Naive thymus-derived CD4-positive, alpha-beta T cell (primary cell): ENCODE measurements at regions not wholly inside any gene's neighbourhood (a gene's known extent, or its start where the extent isn't known, plus 50 kb on each side); places are given as distances from the start of the nearest gene placed in this dataset.

Experiments
- ATAC-seq: fragments of 150-1000 bp; cut with Tn5 transposase; 2 replicates; pipeline ENCODE4 v1.10.0; 2021; ENCODE audit warnings: mild to moderate bottlenecking, moderate library complexity
- CTCF ChIA-PET: fragments of 350-600 bp; sonication (Branson Sonifier 250); formaldehyde crosslinking; loops from one replicate; lab custom pipeline; 2021; ENCODE audit warnings: antibody characterized with exemption; lab: Charles Lee
- POLR2A ChIA-PET: fragments of 350-600 bp; sonication (Branson Sonifier 250); formaldehyde crosslinking; loops from one replicate; lab custom pipeline; 2021; ENCODE audit warnings: antibody characterized with exemption, inconsistent platforms; lab: Charles Lee
- DNase-seq, 9 donors: peaks; one replicate each; pipeline versions ENCODE4 v3.0.0 to v3.0.0-alpha.2; 2020 to 2022; ENCODE audit warnings: mixed read lengths in 1 of 9
- H3K27ac ChIP-seq: one replicate; pipeline ENCODE4 v1.7.0; 2013; ENCODE audit warnings: mild to moderate bottlenecking, low read depth, low read length, moderate library complexity
- H3K27me3 ChIP-seq, 2 donors: one replicate each; pipeline ENCODE4 v1.7.0; 2013; ENCODE audit warnings: low read length in 2 of 2, mild to moderate bottlenecking in 2 of 2, moderate library complexity in 2 of 2; ENCODE audit not compliant: control insufficient read depth in 2 of 2, insufficient read depth in 2 of 2
- H3K36me3 ChIP-seq, 3 experiments: 1 replicate in 2 of 3; 2 replicates in 1 of 3; pipeline ENCODE4 v1.7.0; 2013; ENCODE audit warnings: low read length in 3 of 3, mild to moderate bottlenecking in 3 of 3, moderate library complexity in 1 of 3; ENCODE audit not compliant: insufficient read depth in 3 of 3, control insufficient read depth in 2 of 3
- H3K4me1 ChIP-seq, 2 donors: one replicate each; pipeline ENCODE4 v1.7.0; 2013; ENCODE audit warnings: low read length in 2 of 2, mild to moderate bottlenecking in 2 of 2, moderate library complexity in 1 of 2; ENCODE audit not compliant: control insufficient read depth in 2 of 2, insufficient read depth in 2 of 2
- H3K4me3 ChIP-seq: 2 replicates; pipeline ENCODE4 v1.7.0; 2013; ENCODE audit warnings: mild to moderate bottlenecking, low read length
- H3K9me3 ChIP-seq, 3 experiments: 1 replicate in 2 of 3; 2 replicates in 1 of 3; pipeline ENCODE4 v1.7.0; 2013; ENCODE audit warnings: low read length in 3 of 3; ENCODE audit not compliant: control insufficient read depth in 2 of 3
- H3K27ac Mint-ChIP-seq, 9 donors: one replicate each; pipeline ENCODE4 v1.8.0; 2020 to 2022; ENCODE audit warnings: mixed read lengths in 9 of 9, mild to moderate bottlenecking in 8 of 9, moderate library complexity in 5 of 9, inconsistent platforms in 2 of 9
- H3K27me3 Mint-ChIP-seq, 5 donors: one replicate each; pipeline ENCODE4 v1.8.0; 2021 to 2022; ENCODE audit warnings: mixed read lengths in 5 of 5, mild to moderate bottlenecking in 1 of 5
- H3K36me3 Mint-ChIP-seq, 5 donors: one replicate each; pipeline ENCODE4 v1.8.0; 2020 to 2022; ENCODE audit warnings: mixed read lengths in 5 of 5, mild to moderate bottlenecking in 3 of 5, inconsistent platforms in 1 of 5
- H3K4me1 Mint-ChIP-seq, 7 donors: one replicate each; pipeline ENCODE4 v1.8.0; 2020 to 2022; ENCODE audit warnings: mixed read lengths in 7 of 7, mild to moderate bottlenecking in 3 of 7, inconsistent platforms in 1 of 7
- H3K4me3 Mint-ChIP-seq, 10 donors: one replicate each; pipeline ENCODE4 v1.8.0; 2020 to 2022; ENCODE audit warnings: mild to moderate bottlenecking in 10 of 10, mixed read lengths in 10 of 10, moderate library complexity in 6 of 10, inconsistent platforms in 2 of 10
- H3K9me3 Mint-ChIP-seq, 11 donors: one replicate each; pipeline ENCODE4 v1.8.0; 2020 to 2022; ENCODE audit warnings: mixed read lengths in 11 of 11, mild to moderate bottlenecking in 4 of 11, inconsistent platforms in 1 of 11, moderate library complexity in 1 of 11
- intact Hi-C, 2 donors: fragments of 100-400 bp; cut with micrococcal nuclease; formaldehyde crosslinking; loops; one replicate each; pipeline ENCODE4 v1.15.1; 2023

DNA sequence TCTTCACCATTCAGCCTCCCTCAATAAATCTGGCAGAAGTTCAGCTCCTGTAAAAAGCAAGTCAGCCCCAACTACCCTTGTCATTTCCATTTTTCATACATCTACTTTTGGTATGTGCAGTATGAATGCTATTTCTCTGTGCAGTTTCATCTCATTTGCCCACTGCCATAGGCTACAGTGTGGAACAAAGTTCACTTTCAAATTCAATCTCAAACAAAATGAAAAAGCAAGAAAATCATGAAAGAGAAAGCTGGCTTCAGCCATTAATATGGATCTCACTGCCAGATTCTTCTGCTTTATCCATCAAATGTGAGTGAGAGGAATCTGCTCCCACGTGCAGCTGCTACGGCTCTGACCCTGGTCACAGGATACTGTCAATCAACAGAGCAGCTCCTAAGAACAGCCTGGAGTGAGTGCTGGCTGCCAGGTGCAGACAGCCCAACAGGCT, 494.2 kb downstream of the ZNF608 start:
- Mint-ChIP-seq H3K4me1 (no peaks in the 10 kb centered on the region), H3K9me3 (peaks cover 0 to 13% (median 7%) of the 10 kb centered on the region in 11 donors), H3K27ac (no peak overlapping the region), H3K4me3 (no peak overlapping the region), H3K27me3 (no peaks in the 10 kb centered on the region), H3K36me3 (no peaks in the 10 kb centered on the region)
- ChIA-PET CTCF (no interaction called here), POLR2A (no interaction called here)
- DNase-seq (no peak), ATAC-seq (no peak)
- H3K9me3 ChIP-seq, result no peaks in the 10 kb centered on the region
- no peak overlapping the region for H3K27ac ChIP-seq
- no peaks in the 10 kb centered on the region for H3K36me3 ChIP-seq
- H3K27me3 ChIP-seq, result no peaks in the 10 kb centered on the region
- no peaks in the 10 kb centered on the region for H3K4me1 ChIP-seq
- no peak overlapping the region for H3K4me3 ChIP-seq
- intact Hi-C loops, result no loop called here

DNA sequence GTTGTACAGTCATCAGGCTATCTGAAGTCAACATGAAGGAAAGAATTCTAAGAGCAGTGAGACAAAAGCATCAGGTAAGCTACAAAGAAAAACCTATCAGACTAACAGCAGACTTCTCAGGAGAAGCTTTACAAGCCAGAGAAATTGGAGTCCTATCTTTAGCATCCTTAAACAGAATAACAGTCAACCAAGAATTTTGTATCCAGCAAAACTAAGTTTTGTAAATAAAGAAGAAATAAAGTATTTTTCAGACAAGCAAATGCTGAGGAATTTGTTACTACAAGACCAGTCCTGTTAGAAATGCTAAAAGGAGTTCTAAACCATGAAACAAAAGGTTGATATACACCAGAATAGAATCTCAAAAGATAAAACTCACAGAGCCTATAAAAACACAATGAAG, 501.2 kb downstream of the ZNF608 start:
- ChIA-PET CTCF (no interaction called here), POLR2A (no interaction called here)
- no peaks in the 10 kb centered on the region for H3K4me1 ChIP-seq
- intact Hi-C loops, result no loop called here
- peaks cover 0 to 3% (median 0%) of the 10 kb centered on the region in 5 donors for H3K36me3 Mint-ChIP-seq
- no peak overlapping the region for H3K27ac Mint-ChIP-seq
- H3K27me3 ChIP-seq, result no peaks in the 10 kb centered on the region
- H3K36me3 ChIP-seq, result no peaks in the 10 kb centered on the region
- H3K9me3 ChIP-seq, result no peaks in the 10 kb centered on the region
- H3K9me3 Mint-ChIP-seq, result peaks cover 5 to 45% (median 14%) of the 10 kb centered on the region in 11 donors
- H3K4me3 ChIP-seq, result no peak overlapping the region
- DNase-seq (no peak), ATAC-seq (no peak)
- H3K27ac ChIP-seq, result no peak overlapping the region
- no peak overlapping the region for H3K4me3 Mint-ChIP-seq
- no peaks in the 10 kb centered on the region for H3K27me3 Mint-ChIP-seq
- no peaks in the 10 kb centered on the region for H3K4me1 Mint-ChIP-seq

DNA sequence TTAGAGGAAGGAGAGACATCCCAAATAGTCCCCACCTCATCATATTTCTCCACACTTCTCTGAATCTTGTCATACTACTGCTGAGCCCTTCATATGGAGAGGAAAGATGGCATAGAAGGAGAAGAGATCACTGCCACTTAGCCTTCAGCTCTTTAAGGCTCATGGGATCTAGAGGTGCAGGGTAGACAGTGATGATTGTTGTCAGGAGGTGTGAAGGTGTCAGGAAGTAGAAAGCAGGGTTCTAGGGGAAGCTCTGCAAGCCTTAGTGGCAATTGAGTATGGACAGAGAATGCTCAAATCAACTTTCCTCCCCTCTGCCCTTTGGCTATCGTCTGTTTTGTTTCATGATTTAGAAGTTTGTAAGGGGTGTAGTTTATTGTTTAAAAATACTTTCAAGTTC, 505.7 kb downstream of the ZNF608 start:
- Histone ChIP-seq H3K4me3 (no peak overlapping the region), H3K27me3 (no peaks in the 10 kb centered on the region), H3K27ac (no peak overlapping the region), H3K9me3 (no peaks in the 10 kb centered on the region), H3K4me1 (no peaks in the 10 kb centered on the region), H3K36me3 (no peaks in the 10 kb centered on the region)
- H3K27ac Mint-ChIP-seq, result no peak overlapping the region
- H3K27me3 Mint-ChIP-seq, result no peaks in the 10 kb centered on the region
- intact Hi-C loops, result no loop called here
- ChIA-PET CTCF (no interaction called here), POLR2A (no interaction called here)
- DNase-seq, result no peak
- H3K9me3 Mint-ChIP-seq, result peaks cover 4 to 31% (median 12%) of the 10 kb centered on the region in 11 donors
- no peaks in the 10 kb centered on the region for H3K4me1 Mint-ChIP-seq
- peaks cover 0 to 3% (median 0%) of the 10 kb centered on the region in 5 donors for H3K36me3 Mint-ChIP-seq
- no peak overlapping the region for H3K4me3 Mint-ChIP-seq
- ATAC-seq, result no peak

DNA sequence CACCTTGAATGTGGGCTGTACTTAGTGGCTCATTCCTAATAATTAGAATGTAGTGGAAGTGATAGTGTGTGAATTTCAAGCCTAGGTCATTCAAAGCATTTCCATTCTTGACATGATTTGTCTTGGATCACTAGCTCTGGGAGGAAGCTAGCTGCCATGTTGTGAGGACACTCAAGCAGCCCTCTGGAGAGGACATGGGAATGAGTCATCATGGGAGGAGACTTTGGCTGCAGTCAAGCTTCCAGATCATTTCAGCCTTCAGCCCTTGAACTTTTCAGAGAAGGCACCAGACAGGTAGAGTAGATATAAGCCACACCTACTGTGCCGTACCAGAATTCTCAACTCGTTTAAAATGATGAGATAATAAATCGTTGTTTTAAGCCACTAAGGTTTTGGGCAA, 506.9 kb downstream of the ZNF608 start:
- H3K9me3 ChIP-seq, result no peaks in the 10 kb centered on the region
- no peaks in the 10 kb centered on the region for H3K4me1 ChIP-seq
- Mint-ChIP-seq H3K27me3 (no peaks in the 10 kb centered on the region), H3K9me3 (peaks cover 3 to 23% (median 7%) of the 10 kb centered on the region in 11 donors), H3K27ac (no peak overlapping the region), H3K4me1 (no peaks in the 10 kb centered on the region), H3K4me3 (no peak overlapping the region), H3K36me3 (peaks cover 0 to 3% (median 0%) of the 10 kb centered on the region in 5 donors)
- no peaks in the 10 kb centered on the region for H3K27me3 ChIP-seq
- H3K36me3 ChIP-seq, result no peaks in the 10 kb centered on the region
- intact Hi-C loops, result no loop called here
- POLR2A ChIA-PET, result no interaction called here
- H3K27ac ChIP-seq, result no peak overlapping the region
- ATAC-seq, result no peak
- H3K4me3 ChIP-seq, result no peak overlapping the region
- no peak for DNase-seq
- CTCF ChIA-PET, result no interaction called here

DNA sequence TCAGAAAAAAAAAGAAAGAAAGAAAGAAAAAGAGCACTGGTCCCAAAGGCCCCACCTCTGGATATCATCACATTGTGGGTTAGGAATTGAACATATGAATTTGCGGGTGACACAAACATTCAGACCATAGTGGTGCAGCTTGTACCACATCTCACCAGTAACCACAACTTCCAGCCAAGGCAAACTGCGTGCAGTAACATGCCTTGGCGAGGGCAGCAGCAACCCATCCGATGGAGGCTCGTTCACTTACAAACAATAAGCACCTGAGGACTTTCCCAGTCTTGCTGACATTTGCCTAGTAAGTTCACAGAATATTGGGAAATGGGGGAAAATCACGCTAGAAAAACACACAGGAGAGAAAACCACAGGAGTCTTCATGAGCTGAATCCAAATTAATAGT, 508.1 kb downstream of the ZNF608 start:
- peaks cover 0 to 3% (median 0%) of the 10 kb centered on the region in 5 donors for H3K36me3 Mint-ChIP-seq
- no peak overlapping the region for H3K4me3 Mint-ChIP-seq
- Histone ChIP-seq H3K4me3 (no peak overlapping the region), H3K4me1 (no peaks in the 10 kb centered on the region), H3K9me3 (no peaks in the 10 kb centered on the region), H3K27ac (no peak overlapping the region), H3K36me3 (no peaks in the 10 kb centered on the region), H3K27me3 (no peaks in the 10 kb centered on the region)
- peaks cover 0 to 12% (median 5%) of the 10 kb centered on the region in 11 donors for H3K9me3 Mint-ChIP-seq
- DNase-seq (no peak), ATAC-seq (no peak)
- intact Hi-C loops, result no loop called here
- ChIA-PET POLR2A (interaction anchor here (0.6 kb wide), 1 partner anchor 39 kb away, joined by 3 read pairs; no protein-coding TSS in a partner anchor), CTCF (no interaction called here)
- H3K27ac Mint-ChIP-seq, result no peak overlapping the region
- H3K27me3 Mint-ChIP-seq, result no peaks in the 10 kb centered on the region
- peaks cover 0 to under 1% (median 0%) of the 10 kb centered on the region in 7 donors for H3K4me1 Mint-ChIP-seq

DNA sequence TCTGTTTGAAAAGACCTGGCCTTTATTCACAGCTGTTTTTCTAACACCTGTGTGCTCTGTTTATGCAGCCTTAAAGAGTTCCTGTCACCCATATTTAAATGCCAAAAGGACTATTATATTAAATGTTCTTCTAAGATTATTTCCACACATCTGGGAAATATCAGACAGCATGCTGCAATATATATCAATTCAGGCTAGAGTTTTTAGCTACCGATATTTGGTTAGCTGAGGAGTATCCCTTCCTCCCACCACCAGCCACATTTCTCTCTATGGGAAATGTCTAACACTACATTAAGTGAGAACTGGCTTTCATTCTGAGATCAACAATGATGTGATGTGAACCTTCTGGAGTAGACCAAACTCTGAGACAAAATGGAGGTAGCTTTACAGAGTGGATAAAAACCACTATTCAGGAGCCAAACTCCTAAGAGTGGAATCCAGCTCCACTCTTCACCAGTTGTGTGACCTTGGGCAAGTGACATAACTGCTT, 509.2 kb downstream of the ZNF608 start:
- Histone ChIP-seq H3K4me3 (no peak overlapping the region), H3K36me3 (no peaks in the 10 kb centered on the region), H3K27me3 (no peaks in the 10 kb centered on the region), H3K9me3 (no peaks in the 10 kb centered on the region), H3K27ac (no peak overlapping the region), H3K4me1 (no peaks in the 10 kb centered on the region)
- DNase-seq, result no peak
- Mint-ChIP-seq H3K9me3 (peaks cover 0 to 12% (median 4%) of the 10 kb centered on the region in 11 donors), H3K27me3 (no peaks in the 10 kb centered on the region), H3K27ac (no peak overlapping the region), H3K4me1 (peaks cover 0 to 3% (median 0%) of the 10 kb centered on the region in 7 donors), H3K4me3 (no peak overlapping the region), H3K36me3 (peaks cover 0 to 3% (median 0%) of the 10 kb centered on the region in 5 donors)
- intact Hi-C loops, result no loop called here
- ChIA-PET POLR2A (no interaction called here), CTCF (no interaction called here)
- ATAC-seq, result no peak
